Natural killer cell (primary cell): ENCODE measurements at regions not wholly inside any gene's neighbourhood (a gene's known extent, or its start where the extent isn't known, plus 50 kb on each side); places are given as distances from the start of the nearest gene placed in this dataset.
"Not testable (repeated sequence)": the region's sequence is repeated elsewhere in the genome, so short reads cannot be mapped to it uniquely, and the experiment has no call there.

Experiments
- ATAC-seq, 3 donors: fragments of 150-1000 bp in 2 of 3; fragments of 200-7000 bp in 1 of 3; cut with Tn5 transposase; 1 replicate in 1 of 3; 2 replicates in 2 of 3; pipeline ENCODE4 v1.10.0; 2021; ENCODE audit warnings: mild to moderate bottlenecking in 2 of 3, moderate library complexity in 2 of 3
- DNase-seq, 2 donors: peaks; one replicate each; pipeline versions ENCODE4 v3.0.0 to v3.0.0-alpha.2; 2013 to 2021; ENCODE audit warnings: mixed read lengths in 1 of 2
- H3K27ac ChIP-seq: one replicate; pipeline ENCODE4 v1.5.1; 2013; ENCODE audit warnings: mild to moderate bottlenecking, low read length
- H3K27me3 ChIP-seq: one replicate; pipeline ENCODE4 v1.6.1; 2013; ENCODE audit warnings: low read length; ENCODE audit not compliant: control insufficient read depth, insufficient read depth
- H3K36me3 ChIP-seq: one replicate; pipeline ENCODE4 v1.6.1; 2013; ENCODE audit warnings: low read length; ENCODE audit not compliant: control insufficient read depth, insufficient read depth
- H3K4me1 ChIP-seq: one replicate; pipeline ENCODE4 v1.6.1; 2013; ENCODE audit warnings: low read length; ENCODE audit not compliant: control insufficient read depth, insufficient read depth
- H3K4me3 ChIP-seq: one replicate; pipeline ENCODE4 v1.5.1; 2013; ENCODE audit warnings: low read length
- H3K9me3 ChIP-seq: one replicate; pipeline ENCODE4 v1.6.1; 2013; ENCODE audit warnings: low read length; ENCODE audit not compliant: control insufficient read depth, insufficient read depth
- H3K27ac Mint-ChIP-seq, 2 donors: one replicate each; pipeline ENCODE4 v1.8.0; 2022; ENCODE audit warnings: mild to moderate bottlenecking in 2 of 2, mixed read lengths in 2 of 2, moderate library complexity in 1 of 2
- H3K27me3 Mint-ChIP-seq, 2 donors: one replicate each; pipeline ENCODE4 v1.8.0; 2022; ENCODE audit warnings: low read depth in 2 of 2, mixed read lengths in 2 of 2
- H3K36me3 Mint-ChIP-seq: one replicate; pipeline ENCODE4 v1.8.0; 2022; ENCODE audit warnings: mixed read lengths
- H3K4me1 Mint-ChIP-seq, 2 donors: one replicate each; pipeline ENCODE4 v1.8.0; 2022; ENCODE audit warnings: mixed read lengths in 2 of 2
- H3K4me3 Mint-ChIP-seq: one replicate; pipeline ENCODE4 v1.8.0; 2022; ENCODE audit warnings: mild to moderate bottlenecking, moderate library complexity, mixed read lengths
- H3K9me3 Mint-ChIP-seq, 2 donors: one replicate each; pipeline ENCODE4 v1.8.0; 2022; ENCODE audit warnings: mixed read lengths in 2 of 2
- CTCF ChIP-seq: fragments of 200-600 bp; IDR thresholded peaks from one replicate; pipeline ENCODE4 v1.8.0; 2022; ENCODE audit warnings: antibody characterized with exemption
- WGBS: methylation state at CpG from one replicate; pipeline ENCODE4 v1.1.7; 2013; ENCODE audit warnings: missing lambda C conversion rate; ENCODE audit not compliant: insufficient coverage; 5-methylcytosine and 5-hydroxymethylcytosine counted together
- intact Hi-C: fragments of 100-400 bp; cut with micrococcal nuclease; formaldehyde crosslinking; loops from one replicate; pipeline ENCODE4 v1.14.2; 2022

- Mint-ChIP-seq H3K36me3 (peaks cover 7% of the 10 kb centered on the region), H3K4me1 (no peaks in the 10 kb centered on the region), H3K27ac (no peak overlapping the region), H3K27me3 (no peaks in the 10 kb centered on the region), H3K4me3 (no peak overlapping the region), H3K9me3 (peaks cover 22 to 30% of the 10 kb centered on the region in 2 donors)
- DNase-seq (no peak), ATAC-seq (no peak)
- H3K27me3 ChIP-seq, result no peaks in the 10 kb centered on the region
- no peaks in the 10 kb centered on the region for H3K36me3 ChIP-seq
- no peak for TF ChIP-seq CTCF
- H3K4me1 ChIP-seq, result no peaks in the 10 kb centered on the region
- H3K9me3 ChIP-seq, result peaks cover 16% of the 10 kb centered on the region
- intact Hi-C loops, result no loop called here
- WGBS, result 84% methylated on average over 5 of the region's 5 CpGs
- no peak overlapping the region for H3K27ac ChIP-seq
- no peak overlapping the region for H3K4me3 ChIP-seq
These were observed 235.6 kb downstream of the TRIML1 start for GRCh38 chr4:188374871-188375270.

GRCh38 chr4:188377816-188378215 is 238.6 kb downstream of the TRIML1 start:
- Histone ChIP-seq H3K9me3 (peaks cover 16% of the 10 kb centered on the region), H3K4me1 (no peaks in the 10 kb centered on the region), H3K36me3 (no peaks in the 10 kb centered on the region), H3K27ac (no peak overlapping the region), H3K27me3 (no peaks in the 10 kb centered on the region), H3K4me3 (no peak overlapping the region)
- Mint-ChIP-seq H3K27me3 (no peaks in the 10 kb centered on the region), H3K4me1 (no peaks in the 10 kb centered on the region), H3K9me3 (peaks cover 28 to 38% of the 10 kb centered on the region in 2 donors), H3K27ac (no peak overlapping the region), H3K36me3 (peaks cover 7% of the 10 kb centered on the region), H3K4me3 (no peak overlapping the region)
- intact Hi-C loops, result no loop called here
- ATAC-seq (no peak), DNase-seq (no peak)
- TF ChIP-seq CTCF, result no peak
- 84% methylated on average over 4 of the region's 10 CpGs for WGBS

GRCh38 chr4:188383180-188383579 is 243.9 kb downstream of the TRIML1 start:
- Histone ChIP-seq H3K27ac (no peak overlapping the region), H3K4me1 (no peaks in the 10 kb centered on the region), H3K9me3 (peaks cover 4% of the 10 kb centered on the region), H3K27me3 (no peaks in the 10 kb centered on the region), H3K36me3 (no peaks in the 10 kb centered on the region), H3K4me3 (no peak overlapping the region)
- Mint-ChIP-seq H3K27ac (no peak overlapping the region), H3K27me3 (no peaks in the 10 kb centered on the region), H3K4me3 (no peak overlapping the region), H3K4me1 (no peaks in the 10 kb centered on the region), H3K9me3 (peaks cover 25 to 42% of the 10 kb centered on the region in 2 donors), H3K36me3 (peaks cover 22% of the 10 kb centered on the region)
- ATAC-seq, result no peak
- no peak for TF ChIP-seq CTCF
- DNase-seq, result no peak
- WGBS, result 77% methylated on average over 1 of the region's 4 CpGs
- intact Hi-C loops, result no loop called here

GRCh38 chr4:188387179-188387791 is 248.0 kb downstream of the TRIML1 start:
- intact Hi-C loops, result no loop called here

GRCh38 chr4:188391349-188391748 is 252.1 kb downstream of the TRIML1 start:
- H3K27me3 Mint-ChIP-seq, DNase-seq, H3K27ac Mint-ChIP-seq, H3K4me1 Mint-ChIP-seq, H3K36me3 ChIP-seq, H3K4me1 ChIP-seq, H3K4me3 ChIP-seq, intact Hi-C loops, ATAC-seq, H3K36me3 Mint-ChIP-seq, H3K27me3 ChIP-seq, H3K9me3 ChIP-seq, H3K27ac ChIP-seq, H3K4me3 Mint-ChIP-seq: not testable (repeated sequence)
- peaks cover 17 to 22% of the 10 kb centered on the region in 2 donors for H3K9me3 Mint-ChIP-seq
- 90% methylated on average over 8 of the region's 8 CpGs for WGBS

More at GRCh38 chr4:188387179-188387791, 248.0 kb downstream of the TRIML1 start:
- ATAC-seq (no peak), DNase-seq (no peak)
- Mint-ChIP-seq H3K36me3 (peaks cover 15% of the 10 kb centered on the region), H3K9me3 (peaks cover 26 to 38% of the 10 kb centered on the region in 2 donors), H3K4me1 (no peaks in the 10 kb centered on the region), H3K4me3 (no peak overlapping the region), H3K27me3 (no peaks in the 10 kb centered on the region), H3K27ac (no peak overlapping the region)
- no peaks in the 10 kb centered on the region for H3K36me3 ChIP-seq
- WGBS, result 55% methylated on average over 5 of the region's 5 CpGs
- H3K9me3 ChIP-seq, result peaks cover 3% of the 10 kb centered on the region
- no peaks in the 10 kb centered on the region for H3K4me1 ChIP-seq
- H3K4me3 ChIP-seq, result no peak overlapping the region
- no peak for TF ChIP-seq CTCF
- H3K27me3 ChIP-seq, result no peaks in the 10 kb centered on the region
- H3K27ac ChIP-seq, result no peak overlapping the region
